Right lobe of liver (tissue), 6 donors: ENCODE measurements at regions not wholly inside any gene's neighbourhood (a gene's known extent, or its start where the extent isn't known, plus 50 kb on each side); places are given as distances from the start of the nearest gene placed in this dataset.

Experiments used
- ATAC-seq, 4 donors: fragments of 200-7000 bp; cut with Tn5 transposase; one replicate each; pipeline ENCODE4 v1.9.1; 2020; ENCODE audit warnings: mild to moderate bottlenecking in 4 of 4, moderate library complexity in 4 of 4
- DNase-seq, 3 donors: peaks; one replicate each; pipeline ENCODE4 v3.0.0-alpha.2; 2020
- H3K27ac ChIP-seq, 3 donors: fragments of 200-600 bp; one replicate each; pipeline ENCODE4 v1.8.0; 2022
- H3K27me3 ChIP-seq, 2 donors: fragments of 200-600 bp; one replicate each; pipeline ENCODE4 v1.8.0; 2022
- H3K36me3 ChIP-seq, 4 donors: fragments of 200-600 bp; sonication (generic) in 1 of 4; one replicate each; pipeline versions ENCODE4 v1.5.1 to v1.8.0; 2017 to 2022; ENCODE audit warnings: control low read depth in 1 of 4
- H3K4me1 ChIP-seq, 4 donors: fragments of 200-600 bp; sonication (generic) in 1 of 4; one replicate each; pipeline versions ENCODE4 v1.5.1 to v1.8.0; 2017 to 2022; ENCODE audit warnings: control low read depth in 1 of 4
- H3K4me3 ChIP-seq, 3 donors: fragments of 200-600 bp; one replicate each; pipeline ENCODE4 v1.8.0; 2022
- H3K9me3 ChIP-seq, 4 donors: fragments of 200-600 bp; sonication (generic) in 1 of 4; one replicate each; pipeline versions ENCODE4 v1.5.1 to v1.8.0; 2017 to 2022; ENCODE audit warnings: control low read depth in 1 of 4
- CTCF ChIP-seq, 4 donors: fragments of 200-600 bp in 3 of 4; fragments of 450-650 bp in 1 of 4; IDR thresholded peaks; one replicate each; pipeline versions ENCODE4 v1.5.1 to v1.8.0; 2016 to 2022; ENCODE audit warnings: antibody characterized with exemption in 4 of 4, mild to moderate bottlenecking in 2 of 4
- POLR2A ChIP-seq: fragments of 450-650 bp; IDR thresholded peaks from one replicate; pipeline ENCODE4 v1.6.1; 2017; ENCODE audit warnings: antibody characterized with exemption, mild to moderate bottlenecking
- WGBS: methylation state at CpG from one replicate; pipeline ENCODE4 v1.1.6; 2018; ENCODE audit warnings: low coverage, low lambda C conversion rate; ENCODE audit not compliant: insufficient coverage; ENCODE audit errors: missing lambda C conversion rate; 5-methylcytosine and 5-hydroxymethylcytosine counted together
- intact Hi-C, 2 donors: fragments of 100-400 bp; cut with DNase I; formaldehyde crosslinking; loops; one replicate each; pipeline versions ENCODE4 v1.11.2 to v1.14.1; 2022
- donor health status: DM: no; HTN: yes; CAD: no.
- donor health status: DM: no; HTN: no; CAD: no.
- donor health status: DM: no; HTN: no; CAD: no.
- donor health status: DM: no; HTN: yes; CAD: no.
- donor health status: DM: no; HTN: yes; CAD: no.

GRCh38 chr1:21379571-21379970, 60.4 kb upstream of the NBPF3 start:
- H3K36me3 ChIP-seq: no peaks in the 10 kb centered on the region
- no peaks in the 10 kb centered on the region for H3K4me1 ChIP-seq
- ATAC-seq (no peak), DNase-seq (no peak)
- no peak overlapping the region for H3K27ac ChIP-seq
- no peak for TF ChIP-seq POLR2A
- no peak for TF ChIP-seq CTCF (IDR thresholded peaks at IDR 0.05)
- intact Hi-C loops: loop anchor here in 1 of 2 donors (10.0 kb wide), 2 partner anchors 215 to 285 kb away; partner anchors contain the start of gene RAP1GAP
- H3K9me3 ChIP-seq: peaks cover 0 to 3% (median 0%) of the 10 kb centered on the region in 4 donors
- no peak overlapping the region for H3K4me3 ChIP-seq
- H3K27me3 ChIP-seq: no peaks in the 10 kb centered on the region

GRCh38 chr1:21378705-21379494, 61.0 kb upstream of the NBPF3 start:
- H3K4me3 ChIP-seq: no peak overlapping the region
- H3K27me3 ChIP-seq: no peaks in the 10 kb centered on the region
- no peaks in the 10 kb centered on the region for H3K4me1 ChIP-seq
- H3K36me3 ChIP-seq: no peaks in the 10 kb centered on the region
- H3K9me3 ChIP-seq: peaks cover 0 to 3% (median 0%) of the 10 kb centered on the region in 4 donors
- DNase-seq: no peak
- ATAC-seq: no peak
- H3K27ac ChIP-seq: no peak overlapping the region
- TF ChIP-seq CTCF (IDR thresholded peaks at IDR 0.05) (no peak), POLR2A (no peak)
- 76% methylated on average over 8 of the region's 9 CpGs for WGBS
- intact Hi-C loops: loop anchor here in 1 of 2 donors (10.0 kb wide), 2 partner anchors 216 to 286 kb away; partner anchors contain the start of gene RAP1GAP

GRCh38 chr1:21372383-21372782, 67.6 kb upstream of the NBPF3 start:
- TF ChIP-seq CTCF (IDR thresholded peaks at IDR 0.05) (no peak), POLR2A (no peak)
- DNase-seq (no peak), ATAC-seq (no peak)
- Histone ChIP-seq H3K4me1 (no peaks in the 10 kb centered on the region), H3K27ac (no peak overlapping the region), H3K9me3 (no peaks in the 10 kb centered on the region), H3K36me3 (no peaks in the 10 kb centered on the region), H3K27me3 (no peaks in the 10 kb centered on the region), H3K4me3 (no peak overlapping the region)
- intact Hi-C loops: loop anchor here in 1 of 2 donors (10.0 kb wide), 2 partner anchors 222 to 292 kb away; partner anchors contain the start of gene RAP1GAP
- no CpG with 5 or more reads among the region's 6 CpGs for WGBS

- ATAC-seq (no peak), DNase-seq (no peak)
- H3K4me1 ChIP-seq: no peaks in the 10 kb centered on the region
- 21% methylated on average over 2 of the region's 4 CpGs for WGBS
- no peak overlapping the region for H3K4me3 ChIP-seq
- H3K36me3 ChIP-seq: no peaks in the 10 kb centered on the region
- H3K27me3 ChIP-seq: no peaks in the 10 kb centered on the region
- H3K9me3 ChIP-seq: no peaks in the 10 kb centered on the region
- H3K27ac ChIP-seq: no peak overlapping the region
- intact Hi-C loops: loop anchor here (5.0 to 10.0 kb wide), 3 partner anchors 138 to 295 kb away; partner anchors contain the start of gene RAP1GAP (in 1 of the 2)
- TF ChIP-seq CTCF (IDR thresholded peaks at IDR 0.05) (no peak), POLR2A (no peak)
Measured at GRCh38 chr1:21369905-21370304, 70.0 kb upstream of the NBPF3 start.
